ENCODE measurements at regions not wholly inside any gene's neighbourhood (a gene's known extent, or its start where the extent isn't known, plus 50 kb on each side); places are given as distances from the start of the nearest gene placed in this dataset.

GRCh38 chr5:125152461-125153189 lies 406.2 kb upstream of the ZNF608 start:
- Histone ChIP-seq H3K36me3 (ENCODE audit: control insufficient read depth, insufficient read depth, low read length) (no peaks in the 10 kb centered on the region), H3K4me3 (ENCODE audit: low read depth, low read length) (no peak overlapping the region), H3K27me3 (ENCODE audit: control insufficient read depth, insufficient read depth, low read length) (no peaks in the 10 kb centered on the region), H3K9me3 (ENCODE audit: control insufficient read depth in 2 of 2, low read length in 2 of 2) (no peaks in the 10 kb centered on the region), H3K4me1 (ENCODE audit: control insufficient read depth, insufficient read depth, low read length, poor library complexity, severe bottlenecking) (no peaks in the 10 kb centered on the region), H3K27ac (ENCODE audit: insufficient read depth, low read length, poor library complexity, severe bottlenecking) (no peak overlapping the region)
- DNase-seq (no peak), ATAC-seq (ENCODE audit: low read depth in 2 of 2) (no peak)
- Mint-ChIP-seq H3K27ac (no peak overlapping the region), H3K9me3 (peaks cover under 1 to 12% (median 6%) of the 10 kb centered on the region in 7 donors), H3K4me3 (no peak overlapping the region), H3K36me3 (no peaks in the 10 kb centered on the region), H3K27me3 (no peaks in the 10 kb centered on the region), H3K4me1 (no peaks in the 10 kb centered on the region)

DNA sequence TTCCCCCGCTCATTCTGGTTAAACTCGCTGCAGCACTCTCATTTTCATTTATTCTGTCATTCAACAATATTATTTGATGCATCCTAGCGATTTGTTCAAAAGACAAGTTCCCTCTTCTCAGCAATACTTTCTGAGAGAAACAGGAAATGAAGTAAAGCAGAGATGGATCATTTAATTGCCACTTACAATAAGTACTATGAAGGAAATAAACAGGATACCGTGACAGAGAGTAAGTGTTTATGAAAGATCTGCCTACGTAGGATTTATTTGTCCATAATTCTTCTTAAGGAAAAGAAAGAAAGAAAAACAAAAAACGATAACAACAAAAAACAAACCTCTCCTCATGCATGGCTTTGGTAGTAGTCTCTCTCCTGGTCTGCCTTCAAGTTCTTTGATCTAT lies 406.8 kb upstream of the ZNF608 start:
- Mint-ChIP-seq H3K9me3 (peaks cover 1 to 12% (median 6%) of the 10 kb centered on the region in 7 donors), H3K36me3 (no peaks in the 10 kb centered on the region), H3K4me3 (no peak overlapping the region)

DNA sequence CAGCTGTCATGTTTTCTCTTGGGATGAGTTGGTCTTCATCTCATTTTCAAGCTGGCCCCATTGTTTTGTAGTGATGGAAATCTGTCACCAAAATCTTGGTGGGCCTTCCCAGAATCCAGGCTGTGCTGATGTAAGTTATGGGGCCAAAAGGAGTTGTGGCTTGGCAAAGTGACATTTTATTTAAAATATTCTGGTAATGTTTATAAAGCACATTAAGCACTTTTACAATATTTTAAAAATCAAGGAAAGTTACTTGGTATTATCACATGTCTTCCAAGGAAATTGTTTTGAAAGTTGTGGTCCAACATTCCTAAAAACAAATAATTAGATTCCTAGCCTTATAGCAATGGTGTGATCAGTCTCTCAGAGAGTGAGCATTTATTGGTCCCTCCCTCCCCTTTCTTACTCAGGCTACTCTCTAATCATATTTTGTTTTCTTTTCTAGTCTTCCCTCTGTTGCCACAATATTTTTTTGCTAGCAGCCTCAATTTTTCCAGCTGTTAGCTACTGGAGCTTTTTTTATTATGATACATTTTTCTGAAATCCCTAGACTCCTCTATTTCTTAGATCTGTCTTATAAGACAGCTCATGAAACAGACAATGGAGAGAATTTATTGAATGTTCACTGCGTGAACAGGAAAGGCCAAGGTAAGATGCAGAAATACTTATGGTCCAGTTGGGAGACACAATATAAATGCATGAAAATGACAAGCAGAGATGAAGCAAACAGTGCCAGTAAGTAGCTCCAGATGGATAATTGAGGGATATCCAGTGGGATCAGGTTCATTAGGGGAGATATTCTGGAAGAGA lies 408.1 kb upstream of the ZNF608 start:
- H3K27me3 ChIP-seq (ENCODE audit: control insufficient read depth, insufficient read depth, low read length): no peaks in the 10 kb centered on the region
- no peaks in the 10 kb centered on the region for H3K4me1 ChIP-seq (ENCODE audit: control insufficient read depth, insufficient read depth, low read length, poor library complexity, severe bottlenecking)
- Mint-ChIP-seq H3K4me1 (no peaks in the 10 kb centered on the region), H3K27ac (no peak overlapping the region), H3K9me3 (peaks cover 1 to 13% (median 6%) of the 10 kb centered on the region in 7 donors), H3K36me3 (no peaks in the 10 kb centered on the region), H3K27me3 (no peaks in the 10 kb centered on the region), H3K4me3 (no peak overlapping the region)
- ATAC-seq (ENCODE audit: low read depth in 2 of 2) (no peak), DNase-seq (no peak)
- no peak overlapping the region for H3K27ac ChIP-seq (ENCODE audit: insufficient read depth, low read length, poor library complexity, severe bottlenecking)
- H3K9me3 ChIP-seq (ENCODE audit: control insufficient read depth in 2 of 2, low read length in 2 of 2): no peaks in the 10 kb centered on the region
- H3K4me3 ChIP-seq (ENCODE audit: low read depth, low read length): no peak overlapping the region
- no peaks in the 10 kb centered on the region for H3K36me3 ChIP-seq (ENCODE audit: control insufficient read depth, insufficient read depth, low read length)

More for the DNA sequence above, 406.8 kb upstream of the ZNF608 start:
- no peak overlapping the region for H3K4me3 ChIP-seq (ENCODE audit: low read depth, low read length)
- H3K27me3 Mint-ChIP-seq: no peaks in the 10 kb centered on the region
- no peaks in the 10 kb centered on the region for H3K36me3 ChIP-seq (ENCODE audit: control insufficient read depth, insufficient read depth, low read length)
- no peaks in the 10 kb centered on the region for H3K4me1 ChIP-seq (ENCODE audit: control insufficient read depth, insufficient read depth, low read length, poor library complexity, severe bottlenecking)
- H3K4me1 Mint-ChIP-seq: no peaks in the 10 kb centered on the region
- H3K27ac ChIP-seq (ENCODE audit: insufficient read depth, low read length, poor library complexity, severe bottlenecking): no peak overlapping the region
- DNase-seq: no peak
- H3K9me3 ChIP-seq (ENCODE audit: control insufficient read depth in 2 of 2, low read length in 2 of 2): no peaks in the 10 kb centered on the region
- no peaks in the 10 kb centered on the region for H3K27me3 ChIP-seq (ENCODE audit: control insufficient read depth, insufficient read depth, low read length)
- no peak overlapping the region for H3K27ac Mint-ChIP-seq
- no peak for ATAC-seq (ENCODE audit: low read depth in 2 of 2)

GRCh38 chr5:125160787-125161502 lies 414.5 kb upstream of the ZNF608 start:
- H3K4me1 ChIP-seq (ENCODE audit: control insufficient read depth, insufficient read depth, low read length, poor library complexity, severe bottlenecking): no peaks in the 10 kb centered on the region
- H3K4me3 ChIP-seq (ENCODE audit: low read depth, low read length): no peak overlapping the region
- no peaks in the 10 kb centered on the region for H3K36me3 Mint-ChIP-seq
- no peak overlapping the region for H3K27ac ChIP-seq (ENCODE audit: insufficient read depth, low read length, poor library complexity, severe bottlenecking)
- no peaks in the 10 kb centered on the region for H3K9me3 ChIP-seq (ENCODE audit: control insufficient read depth in 2 of 2, low read length in 2 of 2)
- H3K27me3 Mint-ChIP-seq: no peaks in the 10 kb centered on the region
- H3K9me3 Mint-ChIP-seq: peaks cover 2 to 32% (median 12%) of the 10 kb centered on the region in 7 donors
- ATAC-seq (ENCODE audit: low read depth in 2 of 2) (no peak), DNase-seq (no peak)
- H3K4me1 Mint-ChIP-seq: no peaks in the 10 kb centered on the region
- no peaks in the 10 kb centered on the region for H3K27me3 ChIP-seq (ENCODE audit: control insufficient read depth, insufficient read depth, low read length)
- H3K27ac Mint-ChIP-seq: no peak overlapping the region
- no peaks in the 10 kb centered on the region for H3K36me3 ChIP-seq (ENCODE audit: control insufficient read depth, insufficient read depth, low read length)
- no peak overlapping the region for H3K4me3 Mint-ChIP-seq

DNA sequence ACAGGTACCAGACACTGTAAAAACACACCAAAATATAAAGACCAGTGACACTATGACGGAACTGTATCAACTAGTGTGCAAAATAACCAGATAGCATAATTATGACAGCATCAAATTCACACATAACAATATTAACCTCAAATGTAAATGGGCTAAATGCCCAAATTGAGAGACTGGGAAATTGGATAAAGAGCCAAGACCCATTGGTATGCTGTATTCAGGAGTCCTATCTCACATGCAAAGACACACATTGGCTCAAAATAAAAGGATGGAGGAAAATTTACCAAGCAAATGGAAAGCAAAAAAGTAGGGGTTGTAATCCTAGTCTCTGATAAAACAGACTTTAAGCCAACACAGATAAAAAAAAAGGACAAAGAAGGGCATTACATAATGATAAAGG lies 416.3 kb upstream of the ZNF608 start:
- no peaks in the 10 kb centered on the region for H3K4me1 ChIP-seq (ENCODE audit: control insufficient read depth, insufficient read depth, low read length, poor library complexity, severe bottlenecking)
- no peak overlapping the region for H3K4me3 ChIP-seq (ENCODE audit: low read depth, low read length)
- no peaks in the 10 kb centered on the region for H3K27me3 ChIP-seq (ENCODE audit: control insufficient read depth, insufficient read depth, low read length)
- DNase-seq (no peak), ATAC-seq (ENCODE audit: low read depth in 2 of 2) (no peak)
- Mint-ChIP-seq H3K27ac (no peak overlapping the region), H3K27me3 (no peaks in the 10 kb centered on the region), H3K9me3 (peaks cover 2 to 48% (median 11%) of the 10 kb centered on the region in 7 donors), H3K4me3 (no peak overlapping the region), H3K36me3 (no peaks in the 10 kb centered on the region), H3K4me1 (no peaks in the 10 kb centered on the region)
- no peak overlapping the region for H3K27ac ChIP-seq (ENCODE audit: insufficient read depth, low read length, poor library complexity, severe bottlenecking)
- no peaks in the 10 kb centered on the region for H3K9me3 ChIP-seq (ENCODE audit: control insufficient read depth in 2 of 2, low read length in 2 of 2)
- no peaks in the 10 kb centered on the region for H3K36me3 ChIP-seq (ENCODE audit: control insufficient read depth, insufficient read depth, low read length)

DNA sequence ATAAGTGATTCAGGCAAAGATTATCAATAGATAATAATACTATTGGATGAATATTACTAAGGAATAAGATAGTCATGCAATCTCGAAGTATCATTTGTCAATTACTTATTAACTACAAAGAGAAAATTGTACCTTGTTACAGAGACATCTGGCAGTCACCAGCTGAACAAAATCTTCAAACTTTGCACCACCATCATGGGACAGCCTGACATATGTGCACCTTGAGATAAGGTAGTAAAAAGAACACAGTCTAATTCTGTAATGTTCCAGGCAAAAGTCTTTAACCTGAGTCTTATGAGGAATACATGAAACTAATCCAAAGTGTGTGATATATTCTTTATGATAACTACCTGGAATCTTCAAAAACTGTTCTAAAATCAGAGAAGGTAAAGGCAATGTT lies 423.0 kb upstream of the ZNF608 start:
- Mint-ChIP-seq H3K4me3 (no peak overlapping the region), H3K9me3 (peaks cover 0 to 40% (median 4%) of the 10 kb centered on the region in 7 donors), H3K4me1 (no peaks in the 10 kb centered on the region), H3K36me3 (no peaks in the 10 kb centered on the region), H3K27ac (no peak overlapping the region), H3K27me3 (no peaks in the 10 kb centered on the region)
- no peak for ATAC-seq (ENCODE audit: low read depth in 2 of 2)
- Histone ChIP-seq H3K36me3 (ENCODE audit: control insufficient read depth, insufficient read depth, low read length) (no peaks in the 10 kb centered on the region), H3K27ac (ENCODE audit: insufficient read depth, low read length, poor library complexity, severe bottlenecking) (no peak overlapping the region), H3K9me3 (ENCODE audit: control insufficient read depth in 2 of 2, low read length in 2 of 2) (no peaks in the 10 kb centered on the region), H3K27me3 (ENCODE audit: control insufficient read depth, insufficient read depth, low read length) (no peaks in the 10 kb centered on the region), H3K4me1 (ENCODE audit: control insufficient read depth, insufficient read depth, low read length, poor library complexity, severe bottlenecking) (no peaks in the 10 kb centered on the region), H3K4me3 (ENCODE audit: low read depth, low read length) (no peak overlapping the region)
- no peak for DNase-seq

DNA sequence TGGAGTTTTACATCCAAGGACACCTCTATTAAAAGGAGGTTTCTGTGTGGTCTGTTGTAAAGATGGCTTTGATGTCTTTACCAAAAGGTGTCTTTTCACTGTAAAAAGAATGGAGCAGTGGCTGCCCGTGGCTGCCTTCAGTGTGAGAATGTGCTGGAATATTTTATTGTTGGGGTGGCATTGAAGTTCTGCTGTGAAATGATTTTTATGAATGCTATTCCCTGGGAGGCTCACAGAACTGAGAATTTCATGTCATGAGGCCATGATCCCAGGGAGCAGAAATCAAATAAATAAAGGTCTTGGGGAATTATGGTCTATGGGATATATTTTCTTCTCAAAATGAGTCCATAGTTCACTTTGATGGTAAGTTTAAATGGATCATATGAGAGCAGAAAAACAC lies 425.2 kb upstream of the ZNF608 start:
- ATAC-seq (ENCODE audit: low read depth in 2 of 2) (no peak), DNase-seq (no peak)
- Mint-ChIP-seq H3K27ac (no peak overlapping the region), H3K36me3 (no peaks in the 10 kb centered on the region), H3K9me3 (peaks cover 0 to 26% (median 3%) of the 10 kb centered on the region in 7 donors), H3K27me3 (no peaks in the 10 kb centered on the region), H3K4me1 (no peaks in the 10 kb centered on the region), H3K4me3 (no peak overlapping the region)
- H3K27ac ChIP-seq (ENCODE audit: insufficient read depth, low read length, poor library complexity, severe bottlenecking): no peak overlapping the region
- no peaks in the 10 kb centered on the region for H3K4me1 ChIP-seq (ENCODE audit: control insufficient read depth, insufficient read depth, low read length, poor library complexity, severe bottlenecking)
- H3K9me3 ChIP-seq (ENCODE audit: control insufficient read depth in 2 of 2, low read length in 2 of 2): no peaks in the 10 kb centered on the region
- no peaks in the 10 kb centered on the region for H3K27me3 ChIP-seq (ENCODE audit: control insufficient read depth, insufficient read depth, low read length)
- H3K4me3 ChIP-seq (ENCODE audit: low read depth, low read length): no peak overlapping the region
- H3K36me3 ChIP-seq (ENCODE audit: control insufficient read depth, insufficient read depth, low read length): no peaks in the 10 kb centered on the region
